GM23338 (cell line): ENCODE measurements at regions not wholly inside any gene's neighbourhood (a gene's known extent, or its start where the extent isn't known, plus 50 kb on each side); places are given as distances from the start of the nearest gene placed in this dataset.

ENCODE experiments used
- ATAC-seq: fragments of 200-7000 bp; cut with Tn5 transposase; 3 replicates; pipeline ENCODE4 v1.9.1; 2020
- DNase-seq: peaks from one replicate; pipeline ENCODE4 v3.0.0-alpha.2; 2015; ENCODE audit warnings: low spot score
- H2AFZ ChIP-seq: fragments of 200-600 bp; sonication (generic); 2 replicates; pipeline ENCODE4 v1.8.0; 2016; ENCODE audit warnings: antibody characterized with exemption, mild to moderate bottlenecking, moderate library complexity
- H3F3A ChIP-seq: fragments of 200-600 bp; sonication (generic); replicated peaks from 2 replicates; pipeline ENCODE4 v1.8.0; 2017; ENCODE audit warnings: antibody characterized with exemption, mixed run types, low read depth
- H3K27ac ChIP-seq: fragments of 200-600 bp; sonication (generic); 2 replicates; pipeline ENCODE4 v1.6.1; 2016; ENCODE audit warnings: low read depth
- H3K27me3 ChIP-seq: fragments of 200-600 bp; sonication (generic); 2 replicates; pipeline ENCODE4 v1.8.0; 2016; ENCODE audit warnings: mild to moderate bottlenecking, mixed run types, moderate library complexity; ENCODE audit not compliant: insufficient read depth
- H3K36me3 ChIP-seq: fragments of 200-600 bp; sonication (generic); 2 replicates; pipeline ENCODE4 v1.8.0; 2016; ENCODE audit warnings: mild to moderate bottlenecking; ENCODE audit not compliant: insufficient read depth
- H3K4me1 ChIP-seq: fragments of 200-600 bp; sonication (generic); 2 replicates; pipeline ENCODE4 v1.8.0; 2016; ENCODE audit warnings: mild to moderate bottlenecking, moderate library complexity; ENCODE audit not compliant: insufficient read depth
- H3K4me2 ChIP-seq: fragments of 200-600 bp; sonication (generic); 2 replicates; pipeline ENCODE4 v1.7.1; 2017; ENCODE audit warnings: mixed run types
- H3K4me3 ChIP-seq: fragments of 200-600 bp; sonication (generic); 2 replicates; pipeline ENCODE4 v1.6.1; 2016; ENCODE audit warnings: mixed run types
- H3K79me2 ChIP-seq: fragments of 200-600 bp; sonication (generic); replicated peaks from 2 replicates; pipeline ENCODE4 v1.8.0; 2017; ENCODE audit warnings: mild to moderate bottlenecking; ENCODE audit not compliant: insufficient read depth
- H3K9me2 ChIP-seq: fragments of 200-600 bp; sonication (generic); 2 replicates; pipeline ENCODE4 v1.8.0; 2017; ENCODE audit not compliant: insufficient read depth
- H4K20me1 ChIP-seq: fragments of 200-600 bp; sonication (generic); replicated peaks from 2 replicates; pipeline ENCODE4 v1.8.0; 2017; ENCODE audit warnings: mild to moderate bottlenecking; ENCODE audit not compliant: insufficient read depth
- H3K27ac Mint-ChIP-seq: 2 replicates; pipeline ENCODE4 v1.8.0; 2020; ENCODE audit warnings: inconsistent platforms, mild to moderate bottlenecking, moderate library complexity, mixed read lengths
- H3K27me3 Mint-ChIP-seq: 3 replicates; pipeline ENCODE4 v1.8.0; 2022; ENCODE audit warnings: low read depth, mild to moderate bottlenecking, moderate library complexity, mixed read lengths, inconsistent platforms; ENCODE audit not compliant: insufficient read depth, poor library complexity
- H3K36me3 Mint-ChIP-seq: 3 replicates; pipeline ENCODE4 v1.8.0; 2021; ENCODE audit warnings: low read depth, mild to moderate bottlenecking, inconsistent platforms, moderate library complexity, mixed read lengths
- H3K4me1 Mint-ChIP-seq: 3 replicates; pipeline ENCODE4 v1.8.0; 2020; ENCODE audit warnings: mild to moderate bottlenecking, inconsistent platforms, mixed read lengths
- H3K4me3 Mint-ChIP-seq: 3 replicates; pipeline ENCODE4 v1.8.0; 2021; ENCODE audit warnings: moderate library complexity, mild to moderate bottlenecking, inconsistent platforms, mixed read lengths
- H3K9me3 Mint-ChIP-seq: 3 replicates; pipeline ENCODE4 v1.8.0; 2020; ENCODE audit warnings: moderate library complexity, mild to moderate bottlenecking, inconsistent platforms, mixed read lengths
- CREB1 ChIP-seq: fragments of 250-450 bp; sonication (Bioruptor Pico); IDR thresholded peaks from 2 replicates; pipeline ENCODE4 v1.5.0; 2020; ENCODE audit warnings: low read depth, mild to moderate bottlenecking, moderate library complexity
- CTCF ChIP-seq, 2 experiments: fragments of 200-600 bp in 1 of 2; sonication (generic) in 1 of 2; conservative IDR thresholded peaks; 2 replicates each; pipeline versions ENCODE4 v1.5.1 to v1.6.1; 2016 to 2017; ENCODE audit warnings: antibody characterized with exemption in 2 of 2, low read depth in 2 of 2, mild to moderate bottlenecking in 2 of 2, moderate library complexity in 1 of 2
- ETS1 ChIP-seq: IDR thresholded peaks from 2 replicates; pipeline ENCODE4 v1.6.1; 2016; ENCODE audit warnings: antibody characterized with exemption
- EZH2 ChIP-seq: fragments of 200-600 bp; sonication (generic); IDR thresholded peaks from one replicate; pipeline ENCODE4 v1.8.0; 2017; ENCODE audit warnings: antibody characterized with exemption, mild to moderate bottlenecking, low read depth; ENCODE audit not compliant: unreplicated experiment
- EZH2phosphoT487 ChIP-seq: fragments of 200-600 bp; sonication (generic); IDR thresholded peaks from one replicate; pipeline ENCODE4 v1.8.1; 2018; ENCODE audit warnings: antibody characterized with exemption; ENCODE audit not compliant: unreplicated experiment
- JUNB ChIP-seq: IDR thresholded peaks from one replicate; pipeline ENCODE4 v1.6.1; 2016; ENCODE audit warnings: antibody characterized with exemption; ENCODE audit not compliant: unreplicated experiment
- NANOG ChIP-seq: IDR thresholded peaks from 2 replicates; pipeline ENCODE4 v1.6.1; 2016; ENCODE audit warnings: antibody characterized with exemption, borderline replicate concordance
- POLR2AphosphoS5 ChIP-seq: IDR thresholded peaks from 2 replicates; pipeline ENCODE4 v1.6.1; 2016; ENCODE audit warnings: antibody characterized with exemption, low read depth
- REST ChIP-seq: IDR thresholded peaks from one replicate; pipeline ENCODE4 v1.6.1; 2018; ENCODE audit warnings: antibody characterized with exemption; ENCODE audit not compliant: unreplicated experiment
- STAT1 ChIP-seq: IDR thresholded peaks from one replicate; pipeline ENCODE4 v1.6.1; 2016; ENCODE audit warnings: antibody characterized with exemption; ENCODE audit not compliant: unreplicated experiment
- ZNF114 ChIP-seq: fragments of 250-450 bp; sonication (Bioruptor Pico); IDR thresholded peaks from 2 replicates; pipeline ENCODE4 v1.5.0; 2020; ENCODE audit warnings: mild to moderate bottlenecking, moderate library complexity
- ZNF331 ChIP-seq: fragments of 250-450 bp; sonication (Bioruptor Pico); IDR thresholded peaks from 2 replicates; pipeline ENCODE4 v1.5.0; 2020; ENCODE audit warnings: low read depth, mild to moderate bottlenecking, moderate library complexity

GRCh38 chr21:38086580-38086979 is 170.2 kb upstream of the KCNJ15 start:
- TF ChIP-seq JUNB (no peak), REST (no peak), POLR2AphosphoS5 (no peak), STAT1 (no peak), ZNF114 (CRISPR knock-in tag) (no peak), ZNF331 (CRISPR knock-in tag) (no peak), EZH2phosphoT487 (no peak), ETS1 (no peak), NANOG (no peak), CTCF (conservative IDR thresholded peaks at IDR 0.05; ENCODE audit: low read depth in 2 of 2) (no peak), CREB1 (CRISPR knock-in tag) (no peak), EZH2 (no peak)

More at GRCh38 chr21:38086580-38086979, 170.2 kb upstream of the KCNJ15 start:
- Histone ChIP-seq H3K4me1 (no peaks in the 10 kb centered on the region), H3K36me3 (no peaks in the 10 kb centered on the region), H3K4me3 (no peak overlapping the region), H3K9me2 (peaks cover 9% of the 10 kb centered on the region), H3K79me2 (no peaks in the 10 kb centered on the region), H3K4me2 (no peak overlapping the region), H3F3A (no peaks in the 10 kb centered on the region), H2AFZ (no peak overlapping the region), H3K27ac (no peak overlapping the region), H4K20me1 (no peaks in the 10 kb centered on the region), H3K27me3 (no peaks in the 10 kb centered on the region)
- Mint-ChIP-seq H3K4me1 (no peaks in the 10 kb centered on the region), H3K9me3 (no peaks in the 10 kb centered on the region), H3K27ac (no peak overlapping the region), H3K36me3 (no peaks in the 10 kb centered on the region), H3K4me3 (no peak overlapping the region), H3K27me3 (no peaks in the 10 kb centered on the region)
- DNase-seq (no peak), ATAC-seq (no peak)
